GM12878 (cell line): ENCODE measurements at regions not wholly inside any gene's neighbourhood (a gene's known extent, or its start where the extent isn't known, plus 50 kb on each side); places are given as distances from the start of the nearest gene placed in this dataset.

Experiments used
- ATAC-seq: fragments of 200-7000 bp; cut with Tn5 transposase; 3 replicates; pipeline ENCODE4 v1.9.1; 2020; ENCODE audit warnings: mild to moderate bottlenecking, moderate library complexity
- BruUV-seq: library from RNA; stranded (reverse); fragments of 400-500 nt; replicated peaks from 2 replicates; lab custom pipeline; 2021; lab: Mats Ljungman, UMichigan
- CTCF ChIA-PET: fragments of 300-600 bp; sonication (Branson Sonifier 250); formaldehyde crosslinking; extraction: SDS; loops from one replicate; lab custom pipeline; 2021; ENCODE audit warnings: inconsistent platforms; lab: Yijun Ruan, JAX
- POLR2A ChIA-PET: fragments of 350-600 bp; formaldehyde crosslinking; extraction: SDS; loops from one replicate; lab custom pipeline; 2021; ENCODE audit warnings: inconsistent platforms; lab: Charles Lee
- RAD21 ChIA-PET: fragments of 300-600 bp; sonication (Branson Sonifier 250); formaldehyde crosslinking; loops from one replicate; lab custom pipeline; 2023; ENCODE audit warnings: antibody characterized with exemption; ENCODE audit not compliant: unreplicated experiment; lab: Charles Lee
- SMC1A ChIA-PET: fragments of 300-600 bp; sonication (Branson Sonifier 250); formaldehyde crosslinking; loops from one replicate; lab custom pipeline; 2023; ENCODE audit not compliant: unreplicated experiment, uncharacterized antibody; lab: Charles Lee
- DNase-seq: peaks from one replicate; pipeline ENCODE4 v3.0.0-alpha.2; 2011; ENCODE audit warnings: low read depth, low spot score
- FAIRE-seq: peaks from 3 replicates; lab custom pipeline; 2011; peaks lifted over from hg19 to GRCh38; lab: Jason Lieb, UNC
- H2AFZ ChIP-seq: 2 replicates; pipeline ENCODE4 v1.6.0; 2011; ENCODE audit warnings: low read depth, low read length, control low read depth; ENCODE audit not compliant: control insufficient read depth
- H3K27ac ChIP-seq: 2 replicates; pipeline ENCODE4 v1.5.1; 2011; ENCODE audit warnings: control low read depth; ENCODE audit not compliant: control insufficient read depth, insufficient read depth
- H3K27me3 ChIP-seq, 2 experiments: replicated peaks in 1 of 2; 2 replicates each; pipeline versions ENCODE4 v1.6.0 to v1.6.1; 2011; ENCODE audit warnings: low read length in 1 of 2; ENCODE audit not compliant: control insufficient read depth in 2 of 2, insufficient read depth in 2 of 2
- H3K36me3 ChIP-seq, 2 experiments: 2 replicates each; pipeline ENCODE4 v1.5.1; 2011; ENCODE audit warnings: low read length in 1 of 2; ENCODE audit not compliant: control insufficient read depth in 2 of 2, insufficient read depth in 2 of 2
- H3K4me1 ChIP-seq: 2 replicates; pipeline ENCODE4 v1.6.1; 2011; ENCODE audit warnings: mild to moderate bottlenecking, low read length, moderate library complexity, mixed read lengths; ENCODE audit not compliant: control insufficient read depth, insufficient read depth
- H3K4me2 ChIP-seq: 2 replicates; pipeline ENCODE4 v1.6.0; 2011; ENCODE audit warnings: control low read depth; ENCODE audit not compliant: control insufficient read depth, insufficient read depth
- H3K4me3 ChIP-seq: fragments of 200-600 bp; sonication (generic); 2 replicates; pipeline ENCODE4 v1.5.1; 2016
- H3K79me2 ChIP-seq: 2 replicates; pipeline ENCODE4 v1.6.0; 2011; ENCODE audit warnings: low read length; ENCODE audit not compliant: control insufficient read depth, insufficient read depth
- H3K9ac ChIP-seq: 2 replicates; pipeline ENCODE4 v1.8.0; 2011; ENCODE audit warnings: low read length, control low read depth, mixed read lengths; ENCODE audit not compliant: control insufficient read depth, insufficient read depth
- H3K9me3 ChIP-seq: replicated peaks from 3 replicates; pipeline ENCODE4 v1.5.1; 2011; ENCODE audit warnings: mild to moderate bottlenecking, low read length; ENCODE audit not compliant: control insufficient read depth, insufficient read depth
- H4K20me1 ChIP-seq: 2 replicates; pipeline ENCODE4 v1.6.0; 2011; ENCODE audit not compliant: control insufficient read depth, insufficient read depth
- MYB ChIP-seq: fragments of 150-350 bp; IDR thresholded peaks from 2 replicates; pipeline ENCODE4 v1.6.1; 2014; ENCODE audit warnings: mild to moderate bottlenecking, low read depth, low read length, borderline replicate concordance
- POLR2AphosphoS2 ChIP-seq: IDR thresholded peaks from 2 replicates; pipeline ENCODE4 v1.6.1; 2011; ENCODE audit warnings: low read depth, mild to moderate bottlenecking, low read length, improper control_type of control experiment, moderate library complexity
- SIN3A ChIP-seq: IDR thresholded peaks from 2 replicates; pipeline ENCODE4 v1.6.1; 2012; ENCODE audit warnings: low read depth, low read length, improper control_type of control experiment
- SMAD1 ChIP-seq: fragments of 450-650 bp; IDR thresholded peaks from 2 replicates; pipeline ENCODE4 v1.6.1; 2018; ENCODE audit warnings: mild to moderate bottlenecking, low read depth; ENCODE audit not compliant: partially characterized antibody
- WGBS: methylation state at CpG from one replicate; pipeline ENCODE4 v1.1.6; 2016; ENCODE audit warnings: low lambda C conversion rate; ENCODE audit not compliant: insufficient replicate concordance, insufficient coverage; ENCODE audit errors: missing lambda C conversion rate; 5-methylcytosine and 5-hydroxymethylcytosine counted together
- in situ Hi-C: fragments of 300-500 bp; cut with MboI; formaldehyde crosslinking; loops from 9 replicates; pipeline ENCODE4 v1.14.3; 2018; ENCODE audit warnings: mixed read lengths
- intact Hi-C: fragments of 100-400 bp; cut with micrococcal nuclease; formaldehyde crosslinking; loops from one replicate; pipeline ENCODE4 v1.14.2; 2022; ENCODE audit not compliant: unreplicated experiment
- TF ChIP-seq, protein P1 (sequence below): IDR thresholded peaks from 2 replicates; pipeline ENCODE4 v1.6.1; 2011; ENCODE audit warnings: borderline replicate concordance, low read depth, mild to moderate bottlenecking, moderate library complexity, mixed read lengths, low read length; ENCODE audit not compliant: insufficient read depth; ENCODE audit errors: extremely low read length
- TF ChIP-seq, protein P2 (sequence below): fragments of 450-650 bp; IDR thresholded peaks from 2 replicates; pipeline ENCODE4 v1.6.1; 2017; ENCODE audit warnings: low read depth, mild to moderate bottlenecking, moderate library complexity
- TF ChIP-seq, protein P3 (sequence below): fragments of 450-650 bp; formaldehyde crosslinking; IDR thresholded peaks from 2 replicates; pipeline ENCODE4 v1.5.0; 2022; ENCODE audit warnings: mild to moderate bottlenecking, missing genetic modification characterization

DNA sequence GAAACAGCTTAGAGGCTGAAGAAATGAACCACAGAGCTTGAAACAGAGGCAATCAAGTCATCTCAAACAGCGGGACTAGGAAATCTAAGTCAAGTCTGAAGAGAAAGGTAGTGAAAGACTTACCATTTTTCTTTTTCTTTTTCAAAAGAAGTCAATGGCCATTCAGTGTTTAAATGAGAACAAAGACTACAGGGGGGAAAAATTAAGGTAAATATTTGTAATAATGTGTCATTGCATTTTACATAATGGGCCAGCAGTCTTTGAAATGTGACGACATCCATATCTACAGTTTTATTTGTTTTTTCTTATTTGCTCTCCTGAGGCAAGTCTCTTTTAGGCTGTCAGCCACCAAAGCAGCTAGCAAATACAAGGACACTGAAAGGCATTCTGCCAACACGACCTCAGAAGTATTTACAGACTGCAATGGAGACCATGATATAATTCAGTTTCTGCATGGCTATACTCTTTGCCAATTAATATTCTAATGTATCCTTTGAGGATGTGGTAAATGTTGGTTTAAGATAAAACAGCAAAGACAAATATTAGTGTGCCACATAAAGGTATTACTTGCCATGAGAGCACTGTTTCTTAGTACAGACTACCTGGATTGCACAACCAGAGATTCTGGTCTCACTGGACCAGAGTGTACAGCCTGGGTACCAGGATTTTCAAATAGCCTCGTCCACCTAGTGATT is 307.0 kb upstream of the THBS1 start (continued):
- TF ChIP-seq, protein P1, sequence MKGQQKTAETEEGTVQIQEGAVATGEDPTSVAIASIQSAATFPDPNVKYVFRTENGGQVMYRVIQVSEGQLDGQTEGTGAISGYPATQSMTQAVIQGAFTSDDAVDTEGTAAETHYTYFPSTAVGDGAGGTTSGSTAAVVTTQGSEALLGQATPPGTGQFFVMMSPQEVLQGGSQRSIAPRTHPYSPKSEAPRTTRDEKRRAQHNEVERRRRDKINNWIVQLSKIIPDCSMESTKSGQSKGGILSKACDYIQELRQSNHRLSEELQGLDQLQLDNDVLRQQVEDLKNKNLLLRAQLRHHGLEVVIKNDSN, result no peak
- TF ChIP-seq POLR2AphosphoS2 (no peak), SMAD1 (no peak), MYB (no peak)

DNA sequence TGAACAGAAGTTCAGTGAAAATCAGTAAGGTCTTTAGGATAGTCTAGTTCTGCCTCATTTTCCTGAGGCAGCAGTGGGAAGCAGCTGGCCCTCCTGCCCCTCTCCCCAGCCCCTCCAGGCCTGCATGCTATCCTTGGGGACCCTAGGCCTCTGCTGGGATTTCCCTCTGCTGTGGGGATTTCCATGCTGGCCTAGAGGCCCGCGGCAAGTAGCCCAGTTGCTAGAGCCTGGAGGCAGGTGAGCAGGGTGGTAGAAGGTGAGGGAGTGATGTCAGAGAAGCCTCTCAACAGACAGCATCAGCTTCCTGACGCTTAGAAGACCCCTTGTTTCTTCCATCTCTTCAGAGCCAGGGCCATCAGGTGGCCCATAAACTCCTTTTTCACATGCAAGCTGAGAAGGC is 305.8 kb upstream of the THBS1 start:
- H2AFZ ChIP-seq, result no peak overlapping the region; the same call in 1 of the 2 replicates
- H3K4me1 ChIP-seq, result peaks cover 3% of the 10 kb centered on the region
- ChIA-PET CTCF (interaction anchor here (0.6 kb wide), 1 partner anchor 279 kb away, joined by 3 read pairs; no protein-coding TSS in a partner anchor), POLR2A (no interaction called here), SMC1A (interaction anchor here (0.8 to 0.9 kb wide), 2 partner anchors 16 to 122 kb away, joined by 3 read pairs; no protein-coding TSS in a partner anchor), RAD21 (no interaction called here)
- no peaks in the 10 kb centered on the region for H3K36me3 ChIP-seq
- intact Hi-C loops, result no loop called here
- BruUV-seq, result no TSS peak
- no peaks in the 10 kb centered on the region for H3K9me3 ChIP-seq
- no peak overlapping the region for H3K4me2 ChIP-seq
- H3K4me3 ChIP-seq, result no peak overlapping the region
- 0% methylated on average over 3 of the region's 3 CpGs for WGBS
- in situ Hi-C loops, result no loop called here
- DNase-seq (no peak), FAIRE-seq (no peak), ATAC-seq (peak; percentile 87)
- TF ChIP-seq, protein P2, sequence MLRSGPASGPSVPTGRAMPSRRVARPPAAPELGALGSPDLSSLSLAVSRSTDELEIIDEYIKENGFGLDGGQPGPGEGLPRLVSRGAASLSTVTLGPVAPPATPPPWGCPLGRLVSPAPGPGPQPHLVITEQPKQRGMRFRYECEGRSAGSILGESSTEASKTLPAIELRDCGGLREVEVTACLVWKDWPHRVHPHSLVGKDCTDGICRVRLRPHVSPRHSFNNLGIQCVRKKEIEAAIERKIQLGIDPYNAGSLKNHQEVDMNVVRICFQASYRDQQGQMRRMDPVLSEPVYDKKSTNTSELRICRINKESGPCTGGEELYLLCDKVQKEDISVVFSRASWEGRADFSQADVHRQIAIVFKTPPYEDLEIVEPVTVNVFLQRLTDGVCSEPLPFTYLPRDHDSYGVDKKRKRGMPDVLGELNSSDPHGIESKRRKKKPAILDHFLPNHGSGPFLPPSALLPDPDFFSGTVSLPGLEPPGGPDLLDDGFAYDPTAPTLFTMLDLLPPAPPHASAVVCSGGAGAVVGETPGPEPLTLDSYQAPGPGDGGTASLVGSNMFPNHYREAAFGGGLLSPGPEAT, result 0 out of 2 replicates have a peak, but pooled peaks have one; percentile 28
- no peak for TF ChIP-seq SIN3A
- TF ChIP-seq, protein P3, sequence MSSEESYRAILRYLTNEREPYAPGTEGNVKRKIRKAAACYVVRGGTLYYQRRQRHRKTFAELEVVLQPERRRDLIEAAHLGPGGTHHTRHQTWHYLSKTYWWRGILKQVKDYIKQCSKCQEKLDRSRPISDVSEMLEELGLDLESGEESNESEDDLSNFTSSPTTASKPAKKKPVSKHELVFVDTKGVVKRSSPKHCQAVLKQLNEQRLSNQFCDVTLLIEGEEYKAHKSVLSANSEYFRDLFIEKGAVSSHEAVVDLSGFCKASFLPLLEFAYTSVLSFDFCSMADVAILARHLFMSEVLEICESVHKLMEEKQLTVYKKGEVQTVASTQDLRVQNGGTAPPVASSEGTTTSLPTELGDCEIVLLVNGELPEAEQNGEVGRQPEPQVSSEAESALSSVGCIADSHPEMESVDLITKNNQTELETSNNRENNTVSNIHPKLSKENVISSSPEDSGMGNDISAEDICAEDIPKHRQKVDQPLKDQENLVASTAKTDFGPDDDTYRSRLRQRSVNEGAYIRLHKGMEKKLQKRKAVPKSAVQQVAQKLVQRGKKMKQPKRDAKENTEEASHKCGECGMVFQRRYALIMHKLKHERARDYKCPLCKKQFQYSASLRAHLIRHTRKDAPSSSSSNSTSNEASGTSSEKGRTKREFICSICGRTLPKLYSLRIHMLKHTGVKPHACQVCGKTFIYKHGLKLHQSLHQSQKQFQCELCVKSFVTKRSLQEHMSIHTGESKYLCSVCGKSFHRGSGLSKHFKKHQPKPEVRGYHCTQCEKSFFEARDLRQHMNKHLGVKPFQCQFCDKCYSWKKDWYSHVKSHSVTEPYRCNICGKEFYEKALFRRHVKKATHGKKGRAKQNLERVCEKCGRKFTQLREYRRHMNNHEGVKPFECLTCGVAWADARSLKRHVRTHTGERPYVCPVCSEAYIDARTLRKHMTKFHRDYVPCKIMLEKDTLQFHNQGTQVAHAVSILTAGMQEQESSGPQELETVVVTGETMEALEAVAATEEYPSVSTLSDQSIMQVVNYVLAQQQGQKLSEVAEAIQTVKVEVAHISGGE, result no peak
- no peaks in the 10 kb centered on the region for H3K27me3 ChIP-seq
- no peak overlapping the region for H3K27ac ChIP-seq
- H3K9ac ChIP-seq, result no peak overlapping the region
- no peaks in the 10 kb centered on the region for H4K20me1 ChIP-seq
- no peaks in the 10 kb centered on the region for H3K79me2 ChIP-seq
